Gastrocnemius medialis (tissue), 4 donors: ENCODE measurements at regions not wholly inside any gene's neighbourhood (a gene's known extent, or its start where the extent isn't known, plus 50 kb on each side); places are given as distances from the start of the nearest gene placed in this dataset.

Experiments used
- ATAC-seq, 2 donors: fragments of 150-250 bp; one replicate each; pipeline ENCODE4 v1.9.1; 2016
- DNase-seq, 2 donors: peaks; one replicate each; pipeline ENCODE4 v3.0.0-alpha.2; 2019
- H3K27ac ChIP-seq, 4 donors: fragments of 200-600 bp; sonication (generic); 1 replicate in 1 of 4; 2 replicates in 3 of 4; pipeline ENCODE4 v1.5.1; 2016 to 2018; ENCODE audit warnings: mild to moderate bottlenecking in 2 of 4, moderate library complexity in 1 of 4
- H3K27me3 ChIP-seq, 3 donors: fragments of 200-600 bp; sonication (generic) in 2 of 3; 1 replicate in 1 of 3; 2 replicates in 2 of 3; pipeline versions ENCODE4 v1.5.1 to v1.6.0; 2016 to 2019; ENCODE audit warnings: mild to moderate bottlenecking in 1 of 3, moderate library complexity in 1 of 3
- H3K36me3 ChIP-seq, 2 donors: fragments of 200-600 bp; sonication (generic) in 1 of 2; one replicate each; pipeline ENCODE4 v1.5.1; 2017 to 2018
- H3K4me1 ChIP-seq, 2 donors: fragments of 200-600 bp; sonication (generic) in 1 of 2; one replicate each; pipeline ENCODE4 v1.5.1; 2016 to 2017; ENCODE audit warnings: mild to moderate bottlenecking in 2 of 2
- H3K4me3 ChIP-seq, 4 donors: fragments of 200-600 bp; sonication (generic) in 3 of 4; 1 replicate in 1 of 4; 2 replicates in 3 of 4; pipeline ENCODE4 v1.5.1; 2016 to 2019; ENCODE audit warnings: mild to moderate bottlenecking in 2 of 4
- H3K9me3 ChIP-seq, 3 donors: fragments of 200-600 bp; sonication (generic) in 2 of 3; 1 replicate in 1 of 3; 2 replicates in 2 of 3; pipeline ENCODE4 v1.5.1; 2016 to 2019
- POLR2A ChIP-seq, 2 donors: fragments of 450-650 bp; IDR thresholded peaks; one replicate each; pipeline ENCODE4 v1.6.1; 2017; ENCODE audit warnings: antibody characterized with exemption in 2 of 2, mild to moderate bottlenecking in 2 of 2, moderate library complexity in 2 of 2
- in situ Hi-C, 4 donors: fragments of 200-750 bp; cut with MboI; loops; one replicate each; pipeline versions ENCODE4 v1.15.0 to v1.8.0; 2017; ENCODE audit warnings: low sequenced_read_pairs in 4 of 4
- intact Hi-C: fragments of 100-400 bp; cut with DNase I; formaldehyde crosslinking; loops from one replicate; pipeline ENCODE4 v1.15.1; 2023; ENCODE audit warnings: low total_unique reads
- TF ChIP-seq, protein P1 (sequence below), 5 experiments: fragments of 450-650 bp in 3 of 5; fragments of 200-600 bp in 2 of 5; sonication (generic) in 2 of 5; IDR thresholded peaks in 4 of 5; conservative IDR thresholded peaks in 1 of 5; 1 replicate in 4 of 5; 2 replicates in 1 of 5; pipeline ENCODE4 v1.5.1; 2016 to 2019; ENCODE audit warnings: antibody characterized with exemption in 5 of 5, mild to moderate bottlenecking in 3 of 5, moderate library complexity in 3 of 5

DNA sequence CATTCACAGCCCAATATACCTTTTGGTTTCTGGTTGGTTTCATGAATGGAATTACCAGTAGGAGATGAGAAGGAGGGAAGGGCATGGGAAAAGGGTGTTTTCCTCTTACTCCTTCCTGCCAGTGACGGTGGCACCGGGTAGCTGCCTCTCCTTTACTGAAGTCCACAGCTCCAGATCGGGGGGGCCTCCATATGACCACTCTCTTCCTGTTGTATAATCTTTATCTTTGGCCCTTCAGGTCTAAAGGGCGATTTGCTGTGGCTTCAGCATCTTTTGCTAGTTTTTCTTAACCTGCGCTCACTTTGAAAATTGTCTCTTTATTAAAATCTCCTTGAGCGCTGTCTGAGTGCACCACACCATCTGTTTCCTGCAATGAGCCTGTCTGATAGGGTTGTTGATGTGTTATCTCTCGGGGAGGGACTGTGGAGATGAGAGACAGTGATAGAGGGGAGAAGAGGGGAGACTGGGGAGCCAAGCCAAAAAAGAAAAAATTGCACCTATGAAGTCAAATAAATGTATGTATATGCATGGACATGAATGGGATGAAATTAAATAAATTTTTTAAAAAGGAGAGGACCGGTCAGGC, 449.3 kb upstream of the KLF4 start:
- TF ChIP-seq, protein P1, sequence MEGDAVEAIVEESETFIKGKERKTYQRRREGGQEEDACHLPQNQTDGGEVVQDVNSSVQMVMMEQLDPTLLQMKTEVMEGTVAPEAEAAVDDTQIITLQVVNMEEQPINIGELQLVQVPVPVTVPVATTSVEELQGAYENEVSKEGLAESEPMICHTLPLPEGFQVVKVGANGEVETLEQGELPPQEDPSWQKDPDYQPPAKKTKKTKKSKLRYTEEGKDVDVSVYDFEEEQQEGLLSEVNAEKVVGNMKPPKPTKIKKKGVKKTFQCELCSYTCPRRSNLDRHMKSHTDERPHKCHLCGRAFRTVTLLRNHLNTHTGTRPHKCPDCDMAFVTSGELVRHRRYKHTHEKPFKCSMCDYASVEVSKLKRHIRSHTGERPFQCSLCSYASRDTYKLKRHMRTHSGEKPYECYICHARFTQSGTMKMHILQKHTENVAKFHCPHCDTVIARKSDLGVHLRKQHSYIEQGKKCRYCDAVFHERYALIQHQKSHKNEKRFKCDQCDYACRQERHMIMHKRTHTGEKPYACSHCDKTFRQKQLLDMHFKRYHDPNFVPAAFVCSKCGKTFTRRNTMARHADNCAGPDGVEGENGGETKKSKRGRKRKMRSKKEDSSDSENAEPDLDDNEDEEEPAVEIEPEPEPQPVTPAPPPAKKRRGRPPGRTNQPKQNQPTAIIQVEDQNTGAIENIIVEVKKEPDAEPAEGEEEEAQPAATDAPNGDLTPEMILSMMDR (IDR thresholded peaks at IDR 0.05 in 4 of 5, conservative IDR thresholded peaks at IDR 0.05 in 1 of 5) = no peak
- TF ChIP-seq POLR2A (IDR thresholded peaks at IDR 0.05) = no peak
- ATAC-seq (no peak), DNase-seq (no peak)
- Histone ChIP-seq H3K4me1 (no peaks in the 10 kb centered on the region), H3K4me3 (no peak overlapping the region), H3K27me3 (no peaks in the 10 kb centered on the region), H3K27ac (no peak overlapping the region), H3K36me3 (no peaks in the 10 kb centered on the region), H3K9me3 (no peaks in the 10 kb centered on the region)
- intact Hi-C loops = no loop called here
- in situ Hi-C loops = no loop called here

DNA sequence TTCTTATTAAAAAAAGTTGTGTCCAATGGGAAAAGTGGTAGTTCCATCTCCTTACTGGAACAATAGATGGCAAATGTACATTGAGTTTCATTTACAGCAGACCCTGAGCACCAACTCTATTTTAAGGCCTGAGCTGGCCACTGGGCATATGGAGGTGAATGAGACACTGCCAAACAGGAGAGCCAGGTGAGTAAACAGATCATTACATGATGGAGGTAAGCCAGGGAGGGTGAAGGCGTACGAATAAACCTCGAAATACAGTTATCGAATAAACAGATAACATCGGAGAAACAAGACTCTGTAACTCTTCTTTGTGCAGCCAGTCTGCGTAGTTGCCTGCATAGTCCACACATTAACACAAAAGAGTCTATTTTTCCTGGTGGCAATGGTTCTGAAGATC, 446.4 kb upstream of the KLF4 start:
- H3K27me3 ChIP-seq = no peaks in the 10 kb centered on the region
- no peaks in the 10 kb centered on the region for H3K4me1 ChIP-seq
- intact Hi-C loops (no loop called here), in situ Hi-C loops (no loop called here)
- no peaks in the 10 kb centered on the region for H3K9me3 ChIP-seq
- no peak overlapping the region for H3K27ac ChIP-seq
- no peaks in the 10 kb centered on the region for H3K36me3 ChIP-seq
- TF ChIP-seq, protein P1 (IDR thresholded peaks at IDR 0.05 in 4 of 5, conservative IDR thresholded peaks at IDR 0.05 in 1 of 5) = no peak
- TF ChIP-seq POLR2A (IDR thresholded peaks at IDR 0.05) = no peak
- no peak for ATAC-seq
- H3K4me3 ChIP-seq = no peak overlapping the region
- DNase-seq = no peak

DNA sequence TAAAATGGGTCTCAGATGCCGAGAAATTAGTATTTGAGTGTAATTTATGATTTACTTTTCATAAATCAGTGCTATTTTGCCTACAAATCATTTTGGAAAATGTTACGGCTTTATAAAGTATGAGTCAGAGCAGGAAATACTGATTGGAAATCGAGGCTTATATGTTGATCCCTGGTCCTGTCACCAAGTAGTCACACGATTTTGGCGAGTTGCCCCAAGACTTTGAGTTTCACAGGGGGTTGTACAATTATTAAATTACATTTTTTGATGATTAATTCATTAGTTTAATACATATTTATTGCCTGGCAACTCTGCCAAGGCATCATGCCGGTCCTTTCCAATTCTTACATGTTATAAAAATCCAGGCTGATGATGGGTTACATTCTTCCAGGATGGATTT, 443.9 kb upstream of the KLF4 start:
- TF ChIP-seq, protein P1 (IDR thresholded peaks at IDR 0.05 in 4 of 5, conservative IDR thresholded peaks at IDR 0.05 in 1 of 5) = no peak
- no peak for TF ChIP-seq POLR2A (IDR thresholded peaks at IDR 0.05)
- no peaks in the 10 kb centered on the region for H3K9me3 ChIP-seq
- DNase-seq (no peak), ATAC-seq (no peak)
- H3K4me1 ChIP-seq = no peaks in the 10 kb centered on the region
- in situ Hi-C loops = no loop called here
- intact Hi-C loops = no loop called here
- H3K27me3 ChIP-seq = no peaks in the 10 kb centered on the region
- H3K27ac ChIP-seq = no peak overlapping the region
- H3K36me3 ChIP-seq = no peaks in the 10 kb centered on the region
- H3K4me3 ChIP-seq = no peak overlapping the region

DNA sequence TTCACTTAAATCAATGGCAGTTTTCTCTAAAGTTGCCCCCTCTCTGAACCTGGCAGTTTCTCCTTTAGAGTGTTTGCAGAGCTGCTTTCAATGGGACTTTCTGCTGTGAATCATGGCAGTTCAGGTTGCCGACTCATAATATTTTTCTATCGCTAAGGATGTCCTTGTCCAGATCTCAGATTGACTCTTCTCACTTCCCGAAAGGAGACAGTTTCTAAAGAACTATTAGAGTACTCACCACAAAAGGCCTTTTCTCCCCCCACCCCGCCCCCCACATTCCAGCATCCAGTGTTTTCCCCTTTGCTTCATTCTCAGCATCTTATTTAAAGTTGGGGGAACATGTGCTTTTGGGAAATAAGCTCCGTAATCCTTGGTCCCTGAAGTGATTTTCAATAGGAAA, 443.5 kb upstream of the KLF4 start:
- in situ Hi-C loops (no loop called here), intact Hi-C loops (no loop called here)
- Histone ChIP-seq H3K4me1 (no peaks in the 10 kb centered on the region), H3K36me3 (no peaks in the 10 kb centered on the region), H3K27me3 (no peaks in the 10 kb centered on the region), H3K4me3 (no peak overlapping the region), H3K9me3 (no peaks in the 10 kb centered on the region), H3K27ac (no peak overlapping the region)
- no peak for TF ChIP-seq POLR2A (IDR thresholded peaks at IDR 0.05)
- TF ChIP-seq, protein P1 (IDR thresholded peaks at IDR 0.05 in 4 of 5, conservative IDR thresholded peaks at IDR 0.05 in 1 of 5) = no peak
- ATAC-seq (no peak), DNase-seq (no peak)

DNA sequence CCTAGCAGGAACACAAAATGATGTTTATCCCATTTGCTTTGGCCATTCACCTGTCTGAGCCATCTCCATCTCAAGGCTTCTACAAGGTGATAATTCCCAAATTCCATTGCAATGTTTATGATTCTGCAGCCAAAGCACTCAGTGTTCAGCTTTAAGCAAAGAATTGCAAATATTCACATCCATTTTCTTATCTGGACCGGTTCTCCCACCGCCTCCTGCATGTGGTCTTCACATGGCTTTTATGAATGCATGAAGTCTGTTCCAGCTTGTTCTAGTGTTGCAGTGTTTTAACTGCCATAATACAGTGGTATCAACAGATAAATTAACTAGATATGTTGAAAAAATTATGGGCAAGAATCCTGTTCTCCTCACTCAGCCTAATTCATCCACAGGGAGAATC, 443.0 kb upstream of the KLF4 start:
- intact Hi-C loops (no loop called here), in situ Hi-C loops (no loop called here)

More for the DNA sequence above, 443.0 kb upstream of the KLF4 start:
- no peak for ATAC-seq
- DNase-seq = no peak
- no peaks in the 10 kb centered on the region for H3K27me3 ChIP-seq
- H3K9me3 ChIP-seq = no peaks in the 10 kb centered on the region
- H3K4me3 ChIP-seq = no peak overlapping the region
- H3K27ac ChIP-seq = no peak overlapping the region
- no peak for TF ChIP-seq POLR2A (IDR thresholded peaks at IDR 0.05)
- TF ChIP-seq, protein P1 (IDR thresholded peaks at IDR 0.05 in 4 of 5, conservative IDR thresholded peaks at IDR 0.05 in 1 of 5) = no peak
- no peaks in the 10 kb centered on the region for H3K36me3 ChIP-seq
- H3K4me1 ChIP-seq = no peaks in the 10 kb centered on the region
